DMS53 treated with DMSO at 0.1 percent for 48 hours (cell line): ENCODE measurements at regions not wholly inside any gene's neighbourhood (a gene's known extent, or its start where the extent isn't known, plus 50 kb on each side); places are given as distances from the start of the nearest gene placed in this dataset.
"Not testable (repeated sequence)": the region's sequence is repeated elsewhere in the genome, so short reads cannot be mapped to it uniquely, and the experiment has no call there.

Experiments used
- DNase-seq: peaks from one replicate; lab custom pipeline; 2025; ENCODE audit not compliant: unreplicated experiment; lab: John Stamatoyannopoulos, UW

DNA sequence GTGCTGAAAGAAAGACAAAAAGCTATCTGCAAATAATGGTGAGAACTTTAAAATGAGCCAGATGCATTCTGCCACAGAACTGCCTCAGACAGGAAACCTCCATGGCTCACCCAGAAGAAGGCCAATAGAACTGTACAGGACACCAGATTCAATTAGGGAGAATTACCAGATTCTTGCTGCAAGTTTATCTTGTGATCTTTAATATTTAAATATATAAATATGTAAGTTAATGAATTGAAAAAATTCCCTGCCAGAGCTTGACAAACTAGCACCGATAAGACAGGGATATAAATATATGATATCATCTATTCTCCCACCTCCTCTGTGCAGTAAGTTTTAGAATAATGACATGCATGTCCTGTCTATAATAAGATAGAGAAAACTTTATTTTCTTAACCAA is 252.8 kb downstream of the PLK2 start:
- DNase-seq, result no peak

DNA sequence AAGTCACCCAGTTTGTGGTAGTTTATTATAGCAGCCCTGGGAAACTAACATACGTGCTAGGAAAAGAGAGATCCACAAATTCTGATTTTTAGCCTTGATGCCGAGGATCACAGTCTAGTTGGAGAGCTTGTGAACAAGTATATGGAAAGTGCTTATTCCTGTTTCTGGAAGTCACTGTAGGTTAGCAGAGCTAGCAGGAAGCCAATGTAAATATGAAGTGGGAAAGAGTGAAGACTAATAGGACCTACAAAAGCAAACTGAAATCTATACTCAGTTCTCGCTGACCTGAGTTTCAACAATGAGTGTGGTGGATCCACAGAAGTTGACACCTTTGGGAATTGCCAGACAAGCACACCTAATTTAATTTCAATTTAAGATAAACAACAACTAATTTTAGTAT is 254.9 kb downstream of the PLK2 start:
- no peak for DNase-seq

GRCh38 chr5:58202941-58203444 is 256.9 kb downstream of the PLK2 start:
- DNase-seq, result no peak

- no peak for DNase-seq
Observed at GRCh38 chr5:58201922-58202648, 257.8 kb downstream of the PLK2 start.

DNA sequence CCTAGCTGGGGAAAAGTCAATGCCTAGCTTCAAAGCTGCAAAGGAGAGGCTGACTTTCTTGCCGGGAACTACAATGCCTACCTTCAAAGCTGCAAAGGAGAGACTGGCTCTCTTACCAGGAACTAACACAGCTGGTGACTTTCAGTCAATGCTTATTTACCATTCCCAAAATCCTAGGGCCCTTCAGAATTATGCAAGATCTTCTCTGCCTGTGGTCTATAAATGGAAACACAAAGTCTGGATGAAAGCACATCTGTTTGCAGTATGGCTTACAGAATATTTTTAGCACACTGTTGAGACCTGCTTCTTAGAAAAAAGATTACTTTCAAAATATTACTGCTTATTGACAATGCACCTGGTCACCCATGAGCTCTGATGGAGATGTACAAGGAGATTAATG is 259.4 kb downstream of the PLK2 start:
- DNase-seq, result no peak

DNA sequence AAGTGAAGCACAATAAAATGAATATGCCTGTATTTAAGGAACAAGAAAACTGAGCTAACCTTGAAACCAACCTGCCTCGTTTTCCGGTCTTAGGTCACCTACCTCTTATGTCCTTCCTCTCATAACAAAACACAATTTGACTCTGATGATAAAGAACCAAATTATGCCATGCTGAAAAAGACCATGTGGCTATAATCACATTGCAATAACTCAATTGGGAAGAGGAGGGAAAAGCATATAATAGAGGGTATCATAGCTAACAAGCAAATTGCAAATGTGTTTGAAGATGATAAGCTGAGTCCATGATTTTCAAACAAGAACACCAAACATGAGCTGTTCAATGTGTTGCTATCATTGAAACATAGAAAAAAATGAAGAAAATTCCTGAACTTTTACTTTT is 260.8 kb downstream of the PLK2 start:
- no peak for DNase-seq

- no peak for DNase-seq
Observed at GRCh38 chr5:58198330-58198729, 261.6 kb downstream of the PLK2 start.

GRCh38 chr5:58197875-58198274 is 262.0 kb downstream of the PLK2 start:
- DNase-seq, result no peak

DNA sequence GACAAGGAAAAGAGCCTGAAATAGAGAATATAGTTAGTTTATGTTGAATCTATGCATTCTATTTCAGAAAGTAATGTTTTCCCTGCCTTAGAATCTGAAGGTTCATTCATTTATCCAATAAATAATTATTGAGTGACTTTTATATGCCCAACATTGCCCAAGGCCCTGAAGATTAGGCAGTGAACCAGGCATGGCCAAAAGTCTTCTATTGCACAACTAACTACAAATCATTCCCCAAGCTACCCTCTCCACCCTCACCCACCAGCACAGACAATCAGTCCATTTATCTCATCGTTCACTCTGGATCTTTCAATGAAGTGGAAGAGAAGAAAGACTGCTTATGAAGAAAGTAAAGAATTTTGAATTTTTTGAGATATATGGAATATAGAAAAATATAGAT is 268.4 kb downstream of the PLK2 start:
- DNase-seq, result no peak

DNA sequence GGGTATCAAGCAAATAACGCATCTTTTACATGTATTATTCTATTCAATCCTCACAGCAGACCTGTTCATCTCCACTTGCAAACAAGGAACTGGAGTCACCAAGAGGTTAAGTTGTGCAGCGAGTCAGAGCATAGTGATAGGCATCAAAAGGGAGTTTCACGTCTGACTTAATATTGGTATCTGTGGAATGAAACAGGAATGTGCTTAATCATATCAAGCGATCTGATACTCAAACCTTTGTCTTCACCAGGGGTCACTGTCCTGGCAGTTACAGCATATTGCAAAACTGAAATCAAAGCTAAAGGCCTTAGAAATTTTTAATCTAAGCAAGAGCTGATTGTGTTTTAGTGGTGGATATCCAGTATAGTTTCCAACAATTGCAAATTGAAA is 271.6 kb downstream of the PLK2 start:
- no peak for DNase-seq

DNA sequence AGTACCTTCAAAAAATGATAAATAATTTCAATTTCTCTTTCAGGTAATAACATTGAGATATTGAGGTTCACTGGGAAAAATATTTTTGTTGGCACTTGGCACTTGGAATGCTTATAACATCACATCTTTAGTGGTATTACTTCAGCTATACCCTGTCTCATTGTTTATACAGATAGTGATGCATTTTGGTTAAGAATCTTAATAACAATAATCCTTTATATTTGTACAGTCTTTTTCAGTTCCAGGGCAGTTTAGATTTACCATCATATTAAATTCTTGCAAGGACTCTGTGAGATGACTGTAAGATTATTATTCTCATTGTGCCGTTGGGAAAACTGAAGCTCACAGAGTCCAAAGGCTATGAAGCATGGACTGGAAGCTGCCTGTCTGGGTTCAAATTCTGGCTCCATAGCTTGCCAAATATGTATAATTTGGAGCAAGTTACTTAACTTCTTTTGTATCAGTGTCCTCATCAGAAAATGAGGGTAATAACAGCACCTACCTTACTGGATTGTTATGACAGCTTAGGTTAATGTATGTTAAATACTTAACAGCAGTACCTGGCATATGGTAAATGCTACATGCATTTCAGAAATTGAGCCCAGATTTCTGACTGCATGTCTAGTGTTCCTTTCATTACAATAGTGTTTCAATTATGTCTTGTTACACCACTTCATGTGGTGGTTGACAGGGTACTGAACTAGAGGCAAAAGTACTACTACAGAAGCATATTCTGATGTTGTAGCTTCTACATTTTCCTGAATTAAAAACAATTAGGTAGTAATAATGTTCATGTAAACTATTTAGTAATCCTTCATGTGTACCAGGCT is 272.2 kb downstream of the PLK2 start:
- DNase-seq, result no peak

DNA sequence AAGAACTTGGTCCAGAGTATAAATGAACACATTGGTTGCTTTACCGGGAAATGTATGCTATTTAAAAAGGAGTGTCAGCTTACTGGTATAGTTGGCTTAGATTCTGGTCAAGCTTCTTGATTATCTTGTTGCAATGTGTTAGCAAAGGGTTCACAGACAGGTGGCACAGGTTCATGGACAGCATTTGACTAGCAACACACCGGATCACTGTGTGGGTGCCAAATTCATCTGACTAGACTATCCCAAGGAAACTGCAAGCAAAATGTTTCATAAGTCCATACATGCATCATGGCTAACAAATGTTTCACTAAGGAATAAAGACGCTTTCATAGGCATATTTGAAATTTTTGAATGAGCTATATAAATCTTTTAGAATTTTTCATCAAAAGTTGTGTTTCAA is 274.1 kb downstream of the PLK2 start:
- DNase-seq, result no peak

DNA sequence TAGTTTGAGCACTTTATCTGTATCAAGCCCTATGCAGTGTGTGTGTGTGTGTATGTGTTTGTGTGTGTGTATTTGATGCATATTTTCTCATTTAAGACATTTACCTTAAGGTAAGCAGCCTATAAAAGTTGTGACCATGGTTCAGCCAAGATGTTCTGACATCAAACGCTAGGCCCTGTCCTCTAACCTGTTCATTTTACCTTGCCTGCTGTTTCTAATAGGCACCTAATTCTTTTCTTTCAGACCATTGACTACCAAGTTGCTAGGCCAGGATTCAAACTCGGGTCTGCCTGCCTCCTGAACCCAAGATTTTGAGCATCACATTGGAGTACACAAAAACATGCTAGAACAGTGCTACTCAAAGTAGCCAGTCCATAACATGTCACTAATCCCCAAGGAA is 274.5 kb downstream of the PLK2 start:
- DNase-seq, result no peak

DNA sequence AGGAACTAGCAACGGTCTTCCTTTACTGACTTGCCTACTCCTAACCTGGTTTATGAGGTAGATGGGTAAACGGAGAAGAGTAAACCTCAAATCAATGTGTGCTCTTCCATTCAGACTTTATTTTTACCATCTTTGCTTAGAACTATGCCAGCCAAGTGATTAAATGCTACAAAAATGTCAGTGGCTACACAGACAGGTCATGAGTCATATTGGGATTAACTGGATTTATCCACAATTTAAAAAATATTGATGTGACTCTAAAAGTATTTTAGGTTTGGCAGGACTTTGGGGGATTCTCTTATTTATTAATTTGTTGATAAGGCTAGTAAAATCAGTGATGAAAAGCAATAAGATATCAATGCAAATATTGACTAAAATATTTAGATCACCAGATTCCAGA is 275.0 kb downstream of the PLK2 start:
- no peak for DNase-seq

- DNase-seq, result no peak
Observed at GRCh38 chr5:58183786-58184085, 276.1 kb downstream of the PLK2 start.

GRCh38 chr5:58183078-58183785 is 276.7 kb downstream of the PLK2 start:
- no peak for DNase-seq

DNA sequence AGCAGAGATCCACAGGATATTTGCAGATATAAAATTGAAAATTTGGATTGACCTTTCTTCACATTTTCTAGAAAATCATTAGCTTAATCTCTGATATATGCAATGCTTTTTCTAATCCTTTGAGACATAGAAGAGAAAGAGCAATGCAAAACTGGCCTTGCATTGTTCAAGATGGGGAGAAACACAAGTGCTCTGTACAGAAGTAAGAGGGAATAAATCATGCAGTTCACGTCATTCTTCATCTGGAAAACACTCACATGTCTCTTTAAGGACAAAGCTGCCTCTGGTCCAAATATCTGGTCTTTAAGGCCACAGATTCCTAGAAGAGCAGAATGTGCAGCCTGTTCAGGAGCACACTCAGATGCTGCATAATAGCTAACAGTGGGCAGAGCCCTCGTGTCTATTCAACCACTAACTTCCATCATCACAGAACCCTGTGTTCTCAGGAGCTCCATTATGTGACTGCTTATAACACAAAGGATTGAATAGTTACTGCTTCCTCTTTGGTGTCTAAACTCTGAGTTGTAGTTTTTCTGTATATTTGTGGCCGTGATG is 277.5 kb downstream of the PLK2 start:
- DNase-seq, result no peak

GRCh38 chr5:58181578-58182286 is 278.2 kb downstream of the PLK2 start:
- no peak for DNase-seq

DNA sequence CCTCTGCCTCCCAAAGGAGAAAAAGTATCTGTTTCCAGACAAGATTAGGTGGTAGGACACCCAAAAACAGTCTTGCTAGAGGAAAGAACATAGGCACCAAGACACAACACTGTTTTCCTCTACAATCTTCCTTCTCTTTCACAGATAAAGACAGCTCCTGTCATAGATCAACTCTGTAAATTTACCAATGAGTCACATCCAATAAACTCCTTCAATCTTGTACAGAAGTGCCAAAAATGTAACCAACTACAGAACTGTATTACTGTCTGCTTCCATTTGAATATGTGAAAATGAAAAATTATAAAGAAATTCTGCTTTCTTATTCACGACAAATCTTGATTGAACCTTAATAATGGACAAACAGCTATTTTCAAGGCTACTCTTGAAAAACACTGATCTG is 286.9 kb downstream of the PLK2 start:
- no peak for DNase-seq

DNA sequence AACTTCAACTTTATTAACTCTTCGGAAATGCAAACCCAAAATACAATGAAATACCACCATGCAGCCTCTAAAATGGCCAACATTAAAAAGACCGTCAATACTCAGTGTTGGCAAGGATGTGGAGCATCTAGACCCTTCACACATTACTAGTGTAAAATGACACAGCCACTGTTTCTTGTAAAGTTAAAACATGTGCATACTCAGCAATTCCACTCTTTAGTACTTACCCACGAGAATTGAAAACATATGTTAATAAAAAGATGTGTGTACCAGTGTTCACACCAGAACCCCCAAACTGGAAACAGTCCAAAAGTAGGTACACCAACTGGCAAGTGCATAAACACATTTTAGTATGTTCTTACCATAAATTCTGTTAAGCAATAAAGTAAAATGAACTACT is 294.7 kb downstream of the PLK2 start:
- DNase-seq, result no peak

DNA sequence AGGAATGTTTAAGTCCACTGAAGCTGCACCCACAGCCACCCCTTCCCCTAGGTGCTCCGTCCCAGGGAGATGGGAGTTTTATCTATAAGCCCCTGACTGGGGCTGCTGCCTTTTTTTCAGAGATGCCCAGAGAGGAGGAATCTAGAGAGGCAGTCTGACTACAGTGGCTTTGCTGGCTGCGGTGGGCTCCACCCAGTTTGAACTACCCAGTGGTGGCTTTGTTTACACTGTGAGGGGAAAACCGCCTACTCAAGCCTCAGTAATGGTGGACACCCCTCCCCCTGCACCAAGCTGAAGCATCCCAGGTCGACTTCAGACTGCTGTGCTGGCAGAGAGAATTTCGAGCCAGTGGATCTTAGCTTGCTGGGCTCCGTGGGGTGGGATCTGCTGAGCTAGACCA is 298.0 kb downstream of the PLK2 start:
- not testable (repeated sequence) for DNase-seq
